HG02870 (cell line): ENCODE measurements at regions not wholly inside any gene's neighbourhood (a gene's known extent, or its start where the extent isn't known, plus 50 kb on each side); places are given as distances from the start of the nearest gene placed in this dataset.

ENCODE experiments used
- ATAC-seq: cut with Tn5 transposase; IDR thresholded peaks from one replicate; pipeline ENCODE4 v1.9.1; 2021; ENCODE audit warnings: mild to moderate bottlenecking, moderate library complexity; ENCODE audit not compliant: unreplicated experiment

DNA sequence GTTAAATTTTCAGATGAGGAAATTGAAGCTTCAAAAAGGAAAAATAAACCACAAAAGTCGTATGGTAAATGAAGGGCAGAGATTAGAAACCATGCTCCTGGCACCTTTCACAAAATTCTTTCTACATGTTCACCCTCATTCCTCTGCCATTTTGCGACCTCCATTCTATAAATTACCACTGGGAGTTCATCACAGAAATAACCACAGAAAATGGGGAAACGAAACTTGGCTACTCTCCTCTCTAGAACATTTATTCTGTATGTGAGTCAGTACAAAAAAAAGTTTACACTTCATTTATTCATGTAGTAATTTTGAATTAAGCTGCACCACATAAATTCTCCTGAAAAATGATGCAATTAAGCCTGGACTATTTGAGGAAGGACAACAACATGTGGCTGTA is 320.9 kb upstream of the C1orf87 start:
- no peak for ATAC-seq

DNA sequence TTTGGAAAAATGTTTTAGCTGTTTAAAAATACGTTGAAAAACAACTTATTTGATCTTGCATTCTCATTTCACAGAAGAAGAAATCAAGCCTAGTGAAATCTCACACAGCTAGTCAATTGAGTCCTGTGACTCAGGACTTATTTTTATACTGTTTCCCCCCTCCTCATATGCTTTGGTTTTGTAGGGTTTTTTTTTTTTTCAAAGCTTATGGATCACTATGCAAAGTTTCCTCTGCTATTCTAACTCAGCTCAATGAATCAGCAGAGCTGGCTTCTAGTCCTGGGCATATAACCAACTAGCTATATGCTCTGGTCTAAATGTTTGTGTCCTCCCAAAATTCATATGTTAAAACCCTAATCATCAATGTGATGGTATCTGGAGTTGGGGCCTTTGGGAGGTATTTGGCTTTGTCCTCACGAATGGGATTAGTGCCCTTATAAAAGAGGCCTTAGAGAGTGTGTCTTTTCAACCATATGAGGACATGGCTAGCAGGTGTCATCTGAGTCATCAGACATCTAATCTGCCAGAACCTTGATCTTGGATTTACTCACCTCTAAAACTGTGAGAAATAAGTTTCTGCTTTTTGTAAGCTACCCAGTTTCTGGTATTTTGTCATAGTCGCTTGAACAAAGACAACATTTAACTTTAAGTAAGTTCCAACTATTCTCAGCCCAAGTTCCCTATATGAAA is 317.2 kb upstream of the C1orf87 start:
- ATAC-seq: peak; percentile 83

DNA sequence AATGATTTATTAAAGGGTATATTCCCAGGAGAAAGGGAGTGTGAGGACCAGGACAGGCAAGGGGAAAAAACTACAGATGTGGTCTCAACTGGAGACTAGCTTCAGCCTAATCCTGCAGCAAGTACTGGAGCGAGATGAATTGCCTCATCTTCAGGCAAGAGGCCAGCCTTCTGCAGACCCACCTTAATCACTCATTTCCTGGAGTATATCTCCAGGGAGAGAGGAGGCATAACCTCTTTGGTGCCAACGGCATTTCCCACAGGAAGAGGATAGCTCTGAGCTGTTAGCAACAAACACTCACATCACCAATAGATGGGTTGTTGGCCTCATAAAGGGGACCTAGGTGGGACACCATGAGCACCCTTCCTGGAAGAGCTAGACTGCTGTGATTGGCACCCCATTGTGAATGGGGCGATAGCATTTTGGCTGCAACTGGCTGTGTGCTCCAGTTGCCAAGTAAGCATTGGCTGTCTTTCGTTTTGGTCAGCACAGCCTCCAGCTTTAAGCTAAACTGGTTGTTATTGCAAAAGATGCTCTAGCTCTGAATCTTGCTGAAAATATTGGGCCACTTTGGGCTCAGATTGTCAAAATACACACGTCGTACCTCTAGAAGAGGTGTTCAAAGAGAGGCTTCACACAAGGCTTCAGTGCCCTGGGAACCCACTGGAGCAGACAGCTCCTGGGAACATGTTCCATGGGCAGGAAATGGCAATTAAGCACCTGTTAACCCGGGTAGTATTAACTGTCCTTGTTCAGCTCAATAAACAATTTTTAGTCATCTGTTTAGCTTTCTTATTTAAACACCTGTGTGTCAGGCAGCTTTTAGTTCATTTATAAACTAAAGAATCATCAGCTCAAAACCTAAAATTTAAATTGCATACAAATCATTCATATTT is 314.8 kb upstream of the C1orf87 start:
- ATAC-seq: no peak

- no peak for ATAC-seq
Measured at GRCh38 chr1:60387175-60387574, 313.6 kb upstream of the C1orf87 start.

GRCh38 chr1:60386249-60386648 is 312.7 kb upstream of the C1orf87 start:
- ATAC-seq: no peak

GRCh38 chr1:60376196-60376595 is 302.6 kb upstream of the C1orf87 start:
- ATAC-seq: no peak

- no peak for ATAC-seq
Measured at GRCh38 chr1:60374537-60374936, 301.0 kb upstream of the C1orf87 start.

DNA sequence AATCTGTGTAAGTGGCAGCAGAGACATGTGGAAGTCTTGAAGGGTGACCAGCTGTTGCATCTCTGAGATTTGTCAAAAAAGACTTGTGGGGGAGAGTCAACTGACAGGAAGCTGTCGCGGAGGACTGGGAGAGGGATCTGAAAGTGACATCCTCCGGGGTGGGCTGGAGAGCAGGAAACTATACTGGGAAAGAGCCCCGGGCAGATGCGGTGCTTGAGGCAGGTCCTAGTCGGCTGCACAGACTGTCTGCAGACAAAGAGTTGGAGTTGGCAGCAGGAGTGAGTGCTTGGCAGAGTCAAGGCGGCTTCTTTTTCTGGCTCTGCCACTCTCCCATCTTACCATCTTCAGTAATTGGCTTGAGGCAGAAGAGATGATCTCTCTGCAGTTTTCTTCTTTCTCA is 294.0 kb upstream of the C1orf87 start:
- ATAC-seq: no peak

- ATAC-seq: no peak
Measured at GRCh38 chr1:60359431-60359830, 285.9 kb upstream of the C1orf87 start.

DNA sequence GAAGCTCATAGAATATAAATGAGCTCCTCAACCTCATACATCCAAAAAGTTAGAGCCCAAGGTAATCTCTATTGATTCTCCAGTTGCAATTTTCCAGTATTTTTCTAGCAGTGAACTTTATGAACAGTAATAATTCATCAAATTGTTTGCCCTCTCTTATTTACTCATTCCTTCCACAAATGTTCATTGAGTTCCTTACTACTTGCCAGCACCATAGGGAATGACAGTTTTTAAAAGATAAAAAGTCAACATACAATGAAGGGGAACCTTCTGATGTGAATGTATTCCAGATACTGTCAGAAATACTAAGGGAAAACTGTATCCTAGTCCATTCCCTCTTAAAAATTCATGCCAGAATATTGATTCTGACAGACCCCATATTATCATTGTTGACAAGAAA is 277.0 kb upstream of the C1orf87 start:
- ATAC-seq: no peak

GRCh38 chr1:60348884-60349283 is 275.3 kb upstream of the C1orf87 start:
- ATAC-seq: no peak

- ATAC-seq: no peak
Measured at GRCh38 chr1:60345621-60346020, 272.1 kb upstream of the C1orf87 start.

GRCh38 chr1:60345049-60345448 is 271.5 kb upstream of the C1orf87 start:
- no peak for ATAC-seq

DNA sequence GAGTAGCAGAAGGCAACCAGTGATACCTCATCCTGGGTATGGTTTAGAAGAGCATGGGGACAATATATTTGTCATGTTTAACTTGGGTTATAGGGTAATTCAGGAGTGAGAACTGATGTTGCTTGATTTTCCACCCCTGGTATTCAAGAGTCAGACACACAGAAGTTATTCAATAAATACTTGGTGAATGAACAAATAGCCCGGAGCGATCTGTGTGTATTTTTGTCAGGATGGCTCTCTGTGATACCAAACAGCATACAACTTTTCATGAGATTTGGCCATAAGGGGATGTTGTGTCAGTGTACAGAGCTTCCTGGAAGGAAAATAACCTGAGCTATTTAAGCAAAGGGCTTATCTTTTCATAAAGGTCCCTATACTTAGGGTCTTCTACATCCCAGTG is 270.2 kb upstream of the C1orf87 start:
- ATAC-seq: no peak

- no peak for ATAC-seq
Measured at GRCh38 chr1:60342569-60342968, 269.0 kb upstream of the C1orf87 start.

DNA sequence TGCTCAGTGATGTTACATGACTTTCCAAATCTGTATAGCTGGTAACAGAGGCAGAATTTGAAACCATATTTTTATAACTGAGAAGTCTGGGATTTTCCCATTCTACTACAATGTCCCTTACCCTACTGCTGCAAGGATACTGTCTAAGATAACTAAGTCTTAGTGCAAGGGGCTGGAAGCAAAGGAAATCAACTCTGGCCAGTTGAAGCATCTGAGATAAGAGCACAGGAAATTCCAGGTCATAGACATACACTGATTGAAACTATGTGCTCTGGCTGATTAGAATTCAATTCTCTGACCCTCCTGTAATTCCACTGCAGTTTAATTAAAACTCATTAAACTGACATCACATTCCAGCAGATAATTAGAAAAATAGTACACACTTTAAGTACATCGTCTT is 267.7 kb upstream of the C1orf87 start:
- ATAC-seq: no peak

- ATAC-seq: no peak
Measured at GRCh38 chr1:60331647-60332046, 258.1 kb upstream of the C1orf87 start.

- no peak for ATAC-seq
Measured at GRCh38 chr1:60329651-60330050, 256.1 kb upstream of the C1orf87 start.

- no peak for ATAC-seq
Measured at GRCh38 chr1:60311838-60312237, 238.3 kb upstream of the C1orf87 start.

GRCh38 chr1:60299581-60299980 is 226.0 kb upstream of the C1orf87 start:
- ATAC-seq: no peak

DNA sequence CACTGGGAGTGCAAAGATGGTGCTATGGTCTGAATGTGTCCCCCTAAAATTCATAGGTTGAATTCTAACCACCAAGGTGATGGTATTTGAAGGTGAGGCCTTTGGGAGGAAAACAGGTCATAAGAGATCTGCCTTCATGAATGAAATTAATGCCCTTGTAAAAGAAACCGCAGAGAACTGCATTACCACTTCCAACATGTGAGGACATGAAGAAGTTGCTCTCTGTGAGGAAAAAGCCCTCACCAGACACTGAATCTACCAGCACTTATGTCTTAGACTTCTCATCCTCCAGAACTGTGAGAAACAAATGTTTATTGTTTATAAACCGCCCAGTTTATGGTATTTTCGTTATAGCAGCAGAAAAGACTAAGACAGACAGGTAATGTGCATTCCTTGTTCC is 224.7 kb upstream of the C1orf87 start:
- no peak for ATAC-seq

DNA sequence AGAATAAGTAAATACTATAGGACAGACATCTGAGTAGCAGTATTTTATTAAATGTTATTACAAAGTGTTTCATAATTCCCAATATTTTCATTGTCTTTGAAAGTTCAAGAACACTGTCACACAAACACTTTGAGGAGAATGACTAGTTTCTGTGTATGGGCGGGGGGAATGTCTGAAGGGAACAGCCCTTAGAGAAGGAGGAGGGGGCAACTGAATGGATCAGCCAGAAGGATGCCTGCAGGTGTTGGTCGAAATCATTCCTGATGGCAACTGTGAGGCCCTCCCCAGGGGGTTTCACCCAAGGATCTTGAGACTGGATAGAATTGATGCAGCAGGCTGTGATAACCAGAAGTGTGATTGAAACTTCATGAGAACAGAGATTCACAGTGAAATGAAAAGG is 223.2 kb upstream of the C1orf87 start:
- no peak for ATAC-seq
